ENCODE measurements at regions not wholly inside any gene's neighbourhood (a gene's known extent, or its start where the extent isn't known, plus 50 kb on each side); places are given as distances from the start of the nearest gene placed in this dataset.
"Not testable (repeated sequence)": the region's sequence is repeated elsewhere in the genome, so short reads cannot be mapped to it uniquely, and the experiment has no call there.

GRCh38 chr1:145191272-145191675, 50.7 kb downstream of the PPIAL4D start:
- not testable (repeated sequence) for TF ChIP-seq CTCF, POLR2A, POLR2AphosphoS5 (IDR thresholded peaks at IDR 0.05)

All from breast epithelium (tissue), 3 donors.